Kidney epithelial cell (primary cell): ENCODE measurements at regions not wholly inside any gene's neighbourhood (a gene's known extent, or its start where the extent isn't known, plus 50 kb on each side); places are given as distances from the start of the nearest gene placed in this dataset.

Experiments used
- DNase-seq: peaks from one replicate; pipeline ENCODE4 v3.0.0-alpha.2; 2010; ENCODE audit warnings: low read depth
- H3K27me3 ChIP-seq: 2 replicates; pipeline ENCODE4 v1.6.0; 2011; ENCODE audit warnings: low read length; ENCODE audit not compliant: control insufficient read depth, insufficient read depth
- H3K36me3 ChIP-seq: 2 replicates; pipeline ENCODE4 v1.5.1; 2011; ENCODE audit warnings: low read length; ENCODE audit not compliant: control insufficient read depth, insufficient read depth
- H3K4me3 ChIP-seq: 2 replicates; pipeline ENCODE4 v1.5.1; 2011; ENCODE audit warnings: low read depth, mild to moderate bottlenecking, control low read depth, low read length
- CTCF ChIP-seq: IDR thresholded peaks from 2 replicates; pipeline ENCODE4 v1.5.1; 2011; ENCODE audit warnings: mild to moderate bottlenecking, moderate library complexity, low read length, control low read depth, inconsistent platforms; ENCODE audit not compliant: insufficient read depth, poor library complexity, severe bottlenecking

- Histone ChIP-seq H3K27me3 (no peaks in the 10 kb centered on the region), H3K4me3 (no peak overlapping the region)
- TF ChIP-seq CTCF, result no peak
These were observed 375.2 kb downstream of the TUSC7 start for GRCh38 chr3:117084739-117085270.

GRCh38 chr3:117091676-117092075 lies 382.1 kb downstream of the TUSC7 start:
- no peak for TF ChIP-seq CTCF
- H3K36me3 ChIP-seq, result no peaks in the 10 kb centered on the region
- no peak for DNase-seq
- no peak overlapping the region for H3K4me3 ChIP-seq
- H3K27me3 ChIP-seq, result no peaks in the 10 kb centered on the region

More at GRCh38 chr3:117084739-117085270, 375.2 kb downstream of the TUSC7 start:
- no peaks in the 10 kb centered on the region for H3K36me3 ChIP-seq
- no peak for DNase-seq

- no peak for DNase-seq
- no peak for TF ChIP-seq CTCF
- no peaks in the 10 kb centered on the region for H3K27me3 ChIP-seq
These were observed 387.0 kb downstream of the TUSC7 start for GRCh38 chr3:117096549-117096948.

GRCh38 chr3:117097351-117097750 lies 387.8 kb downstream of the TUSC7 start:
- Histone ChIP-seq H3K27me3 (no peaks in the 10 kb centered on the region), H3K36me3 (no peaks in the 10 kb centered on the region), H3K4me3 (no peak overlapping the region)
- DNase-seq, result no peak
- no peak for TF ChIP-seq CTCF

More at GRCh38 chr3:117096549-117096948, 387.0 kb downstream of the TUSC7 start:
- Histone ChIP-seq H3K36me3 (no peaks in the 10 kb centered on the region), H3K4me3 (no peak overlapping the region)

GRCh38 chr3:117101697-117102096 lies 392.1 kb downstream of the TUSC7 start:
- DNase-seq, result no peak
- Histone ChIP-seq H3K27me3 (no peaks in the 10 kb centered on the region), H3K36me3 (no peaks in the 10 kb centered on the region), H3K4me3 (no peak overlapping the region)
- no peak for TF ChIP-seq CTCF

GRCh38 chr3:117102426-117102825 lies 392.8 kb downstream of the TUSC7 start:
- no peak for DNase-seq
- no peaks in the 10 kb centered on the region for H3K36me3 ChIP-seq

More at GRCh38 chr3:117102426-117102825, 392.8 kb downstream of the TUSC7 start:
- Histone ChIP-seq H3K27me3 (no peaks in the 10 kb centered on the region), H3K4me3 (no peak overlapping the region)
- no peak for TF ChIP-seq CTCF
